ENCODE measurements at regions not wholly inside any gene's neighbourhood (a gene's known extent, or its start where the extent isn't known, plus 50 kb on each side); places are given as distances from the start of the nearest gene placed in this dataset.
"Not testable (repeated sequence)": the region's sequence is repeated elsewhere in the genome, so short reads cannot be mapped to it uniquely, and the experiment has no call there.

DNA sequence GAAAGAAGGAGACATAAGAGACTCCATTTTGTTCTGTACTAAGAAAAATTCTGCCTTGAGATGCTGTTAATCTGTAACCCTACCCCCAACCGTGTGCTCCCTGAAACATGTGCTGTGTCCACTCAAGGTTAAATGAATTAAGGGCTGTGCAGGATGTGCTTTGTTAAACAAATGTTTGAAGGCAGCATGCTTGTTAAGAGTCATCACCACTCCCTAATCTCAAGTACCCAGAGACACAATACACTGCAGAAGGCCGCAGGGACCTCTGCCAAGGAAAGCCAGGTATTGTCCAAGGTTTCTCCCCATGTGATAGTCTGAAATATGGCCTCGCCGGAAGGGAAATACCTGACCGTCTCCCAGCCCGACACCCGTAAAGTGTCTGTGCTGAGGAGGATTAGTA lies 152.4 kb upstream of the NOTCH2NLA start:
- not testable (repeated sequence) for DNase-seq (ENCODE audit: low read depth in 4 of 4, low spot score in 3 of 4)

DNA sequence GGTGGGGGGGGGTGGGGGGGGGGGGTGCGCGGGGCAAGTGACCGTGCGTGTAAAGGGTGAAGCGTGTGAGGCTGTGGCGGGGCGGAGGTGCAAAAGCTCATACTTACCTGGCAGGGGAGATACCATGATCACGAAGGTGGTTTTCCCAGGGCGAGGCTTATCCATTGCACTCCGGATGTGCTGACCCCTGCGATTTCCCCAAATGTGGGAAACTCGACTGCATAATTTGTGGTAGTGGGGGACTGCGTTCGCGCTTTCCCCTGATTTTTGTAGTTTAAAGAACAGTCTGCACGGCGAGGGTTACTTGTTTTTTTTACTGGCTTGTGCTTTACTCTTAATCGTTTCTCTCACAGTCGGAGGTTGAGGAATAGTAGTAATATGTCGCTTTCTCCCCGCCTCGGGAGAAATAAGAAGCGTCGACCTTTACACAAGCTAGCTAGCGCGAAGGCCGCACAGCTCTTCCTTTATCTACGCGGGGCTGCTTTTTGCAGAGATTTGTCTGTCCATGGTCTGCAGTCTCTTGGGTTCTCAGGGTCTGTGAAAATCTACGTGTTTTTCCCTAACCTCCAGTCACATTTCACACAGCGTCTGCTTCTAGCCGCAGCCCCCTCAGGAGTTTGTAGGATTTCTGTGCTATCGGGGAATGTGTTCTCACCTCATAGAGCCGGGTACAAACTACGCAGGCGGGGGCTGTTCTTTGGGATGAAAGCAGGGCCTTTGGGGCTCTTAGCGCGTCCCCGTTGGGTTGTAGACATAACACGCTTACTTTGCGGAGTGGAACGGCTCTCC lies 148.1 kb upstream of the NOTCH2NLA start:
- peak; percentile 74 to 92 (median 78) for DNase-seq (ENCODE audit: low read depth in 4 of 4, low spot score in 3 of 4)

DNA sequence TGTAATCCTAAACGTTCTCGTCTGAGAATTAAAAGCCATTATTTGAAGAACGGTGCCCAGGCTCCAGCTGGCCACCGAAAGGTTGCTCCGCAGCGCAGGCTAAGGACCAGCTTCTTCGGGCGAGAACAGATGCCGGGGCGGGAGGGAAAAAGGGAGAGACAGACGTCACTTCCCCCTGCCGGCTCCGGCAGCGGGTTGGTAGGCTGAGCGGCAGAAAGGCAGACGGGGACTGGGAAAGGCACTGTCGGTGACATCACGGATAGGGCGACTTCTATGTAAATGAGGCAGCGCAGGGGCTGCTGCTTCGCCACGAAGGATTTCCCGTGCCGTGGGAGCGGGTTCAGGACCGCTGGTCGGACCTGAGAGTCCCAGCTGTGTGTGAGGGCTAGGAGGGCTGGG lies 147.5 kb upstream of the NOTCH2NLA start:
- peak in 3 of 4 donors; percentile 50 to 64 (median 57) for DNase-seq (ENCODE audit: low read depth in 4 of 4, low spot score in 3 of 4)

DNA sequence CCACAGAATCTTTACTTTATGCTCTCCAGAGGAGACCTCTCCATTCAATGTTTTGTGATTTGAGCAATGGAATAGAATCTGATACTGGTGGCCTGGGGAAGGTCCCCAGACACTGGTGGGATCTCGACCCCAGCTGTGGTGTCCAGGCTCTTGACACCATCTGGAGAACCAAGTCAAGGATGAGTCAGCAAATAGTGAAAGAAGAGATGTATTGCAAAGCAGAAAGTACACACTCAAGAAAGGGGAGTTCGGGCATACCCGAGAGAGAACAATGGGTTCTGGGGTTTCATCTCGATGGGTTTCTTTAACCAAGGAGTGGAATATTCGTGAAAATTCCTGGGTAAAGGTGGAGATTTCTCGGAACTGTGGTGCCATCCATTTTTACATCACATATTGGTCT lies 146.3 kb upstream of the NOTCH2NLA start:
- not testable (repeated sequence) for DNase-seq (ENCODE audit: low read depth in 4 of 4, low spot score in 3 of 4)

DNA sequence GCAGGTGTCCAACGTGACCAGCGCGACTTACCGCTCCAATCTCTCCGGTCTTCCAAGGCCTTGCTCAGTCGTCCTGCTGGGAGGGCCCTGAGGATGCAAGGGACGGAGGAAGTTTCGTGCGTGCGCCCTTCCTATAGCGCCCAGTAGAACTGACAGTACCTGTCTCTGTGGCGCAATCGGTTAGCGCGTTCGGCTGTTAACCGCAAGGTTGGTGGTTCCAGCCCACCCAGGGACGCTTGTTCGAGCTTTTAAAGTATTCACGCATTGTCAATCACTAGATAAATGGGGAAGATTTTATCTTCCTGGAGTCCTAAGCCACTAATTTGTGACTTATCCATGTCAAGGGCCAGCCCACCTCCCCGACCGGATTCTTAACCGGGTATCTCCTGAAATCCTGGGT lies 141.1 kb upstream of the NOTCH2NLA start:
- not testable (repeated sequence) for DNase-seq (ENCODE audit: low read depth in 4 of 4, low spot score in 3 of 4)

DNA sequence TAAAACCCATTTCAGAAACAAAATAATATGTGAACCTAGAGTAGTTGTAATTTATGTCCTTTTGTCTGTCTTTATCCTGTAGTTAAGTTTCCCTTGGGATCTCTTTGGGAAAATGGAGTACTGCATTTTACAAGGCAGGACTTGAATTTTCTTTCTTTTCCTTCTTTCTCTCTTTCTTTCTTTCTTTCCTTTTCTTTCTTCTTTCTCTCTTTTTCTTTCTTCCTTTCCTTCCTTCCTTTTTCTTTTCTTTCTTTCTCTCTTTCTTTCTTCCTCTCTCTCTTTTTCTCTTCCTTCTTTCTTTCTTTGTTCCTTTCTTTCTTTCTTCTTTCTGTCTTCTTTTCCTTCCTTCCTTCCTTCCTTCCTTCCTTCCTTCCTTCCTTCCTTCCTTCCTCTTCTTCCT lies 126.6 kb upstream of the NOTCH2NLA start:
- not testable (repeated sequence) for DNase-seq (ENCODE audit: low read depth in 4 of 4, low spot score in 3 of 4)

DNA sequence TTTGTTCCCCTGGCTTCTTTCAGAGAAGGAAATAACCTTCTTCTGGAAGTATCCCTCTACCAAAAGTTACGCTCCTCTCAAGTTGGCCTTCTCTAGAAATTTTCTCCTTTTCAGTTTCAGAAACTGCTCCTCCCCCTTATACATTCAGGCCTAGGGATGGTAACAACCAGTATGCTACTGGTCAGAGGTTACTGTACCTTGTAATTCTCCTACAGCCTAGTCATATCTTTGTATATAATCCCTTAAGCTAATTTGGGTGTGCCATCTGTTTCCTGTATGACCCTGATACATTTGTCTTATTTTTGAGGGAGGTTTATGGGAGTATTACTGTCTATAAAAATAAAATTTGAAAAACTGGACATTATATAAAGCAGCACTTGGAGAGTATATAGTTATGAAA lies 98.0 kb upstream of the NOTCH2NLA start:
- not testable (repeated sequence) for DNase-seq (ENCODE audit: low read depth in 4 of 4, low spot score in 3 of 4)

DNA sequence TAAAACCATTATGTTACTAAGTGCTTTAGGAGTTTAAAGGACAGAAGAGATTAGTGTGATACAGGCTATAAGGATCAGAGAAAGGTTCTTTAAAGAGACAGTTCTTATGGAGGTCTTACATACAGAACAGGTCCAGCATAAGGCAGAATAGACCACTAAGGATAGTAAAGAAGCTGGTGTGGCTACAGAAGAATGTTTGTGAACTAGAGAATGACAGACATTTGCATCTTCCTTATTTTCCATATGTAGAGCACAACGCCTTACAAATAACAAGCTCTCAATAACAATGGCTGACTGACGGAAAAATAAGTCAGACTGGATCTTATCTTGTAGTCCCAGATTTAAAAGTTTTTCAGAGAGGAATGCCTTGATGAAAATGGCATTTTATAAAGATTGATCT lies 95.6 kb upstream of the NOTCH2NLA start:
- DNase-seq (ENCODE audit: low read depth in 4 of 4, low spot score in 3 of 4): not testable (repeated sequence)

DNA sequence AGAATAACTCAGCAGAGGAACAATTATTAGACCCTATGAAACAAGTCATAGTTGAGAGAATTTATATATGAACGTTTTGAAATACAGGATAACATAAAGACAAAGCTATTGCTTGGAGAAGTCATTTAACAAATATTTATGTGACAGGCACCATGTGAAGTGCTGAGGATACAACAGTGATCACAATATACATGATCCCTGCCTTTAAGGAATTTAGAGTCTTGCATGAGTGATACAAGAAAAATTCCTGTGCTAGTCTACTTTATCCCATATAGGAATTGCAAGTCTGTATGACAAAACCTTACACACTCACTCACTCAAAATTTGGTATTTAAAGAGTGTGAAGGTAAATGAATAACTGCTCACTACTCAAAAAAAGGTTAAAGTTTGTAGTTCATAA lies 94.5 kb upstream of the NOTCH2NLA start:
- not testable (repeated sequence) for DNase-seq (ENCODE audit: low read depth in 4 of 4, low spot score in 3 of 4)

DNA sequence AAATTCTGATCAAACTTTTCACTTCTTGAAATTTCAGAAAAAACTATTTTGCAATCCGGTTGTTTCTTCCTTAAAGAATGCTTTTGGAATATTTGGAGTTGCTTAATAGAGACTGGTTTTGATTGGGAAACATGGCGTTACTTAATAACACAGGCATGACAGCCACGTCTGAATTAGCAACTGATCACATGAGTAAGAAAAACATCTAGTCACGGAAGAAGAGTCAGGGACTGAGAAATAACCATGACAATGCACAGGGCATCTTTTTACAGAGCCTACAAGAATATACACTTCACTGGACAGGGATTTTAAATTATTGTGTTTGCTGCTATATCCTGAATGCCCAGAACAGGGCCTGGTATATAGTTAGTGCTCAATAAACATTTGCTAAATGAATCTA lies 94.1 kb upstream of the NOTCH2NLA start:
- not testable (repeated sequence) for DNase-seq (ENCODE audit: low read depth in 4 of 4, low spot score in 3 of 4)

DNA sequence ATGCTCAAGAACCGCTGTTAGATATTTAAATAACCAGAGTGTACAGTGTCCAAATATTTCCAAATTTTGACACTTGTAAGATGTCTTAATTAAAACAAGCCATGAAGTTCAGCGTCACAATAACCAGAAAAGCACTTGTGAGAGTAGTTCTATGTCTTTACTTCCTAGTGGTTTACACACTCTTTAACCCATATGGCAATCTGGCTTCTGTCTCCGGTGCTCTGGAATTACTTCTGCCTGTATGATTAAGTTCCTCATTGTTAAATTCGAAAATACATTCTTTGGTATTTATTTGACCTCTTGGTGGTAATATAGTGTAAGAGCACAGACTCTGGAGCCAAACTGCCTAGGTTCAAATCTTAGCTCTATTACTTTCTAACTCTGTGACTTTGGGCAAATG lies 89.9 kb upstream of the NOTCH2NLA start:
- DNase-seq (ENCODE audit: low read depth in 4 of 4, low spot score in 3 of 4): not testable (repeated sequence)

DNA sequence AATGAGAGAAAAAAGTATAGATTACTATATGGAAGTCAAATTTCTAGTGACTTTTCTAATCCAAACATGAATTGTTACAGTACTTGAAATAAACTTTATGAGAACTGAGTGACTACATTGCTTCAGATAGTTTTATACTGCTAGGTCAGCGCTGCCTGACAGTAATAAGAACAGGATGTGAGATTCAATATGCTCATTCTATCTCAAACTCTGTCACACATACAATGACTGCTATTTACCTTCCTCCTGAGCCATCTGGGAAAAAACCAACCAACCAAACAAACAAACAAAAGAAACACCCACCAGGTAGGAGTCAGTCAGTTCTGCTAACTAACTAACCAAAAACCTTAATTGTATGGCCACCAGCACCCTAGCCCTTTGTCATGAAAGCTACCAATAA lies 89.0 kb upstream of the NOTCH2NLA start:
- not testable (repeated sequence) for DNase-seq (ENCODE audit: low read depth in 4 of 4, low spot score in 3 of 4)

DNA sequence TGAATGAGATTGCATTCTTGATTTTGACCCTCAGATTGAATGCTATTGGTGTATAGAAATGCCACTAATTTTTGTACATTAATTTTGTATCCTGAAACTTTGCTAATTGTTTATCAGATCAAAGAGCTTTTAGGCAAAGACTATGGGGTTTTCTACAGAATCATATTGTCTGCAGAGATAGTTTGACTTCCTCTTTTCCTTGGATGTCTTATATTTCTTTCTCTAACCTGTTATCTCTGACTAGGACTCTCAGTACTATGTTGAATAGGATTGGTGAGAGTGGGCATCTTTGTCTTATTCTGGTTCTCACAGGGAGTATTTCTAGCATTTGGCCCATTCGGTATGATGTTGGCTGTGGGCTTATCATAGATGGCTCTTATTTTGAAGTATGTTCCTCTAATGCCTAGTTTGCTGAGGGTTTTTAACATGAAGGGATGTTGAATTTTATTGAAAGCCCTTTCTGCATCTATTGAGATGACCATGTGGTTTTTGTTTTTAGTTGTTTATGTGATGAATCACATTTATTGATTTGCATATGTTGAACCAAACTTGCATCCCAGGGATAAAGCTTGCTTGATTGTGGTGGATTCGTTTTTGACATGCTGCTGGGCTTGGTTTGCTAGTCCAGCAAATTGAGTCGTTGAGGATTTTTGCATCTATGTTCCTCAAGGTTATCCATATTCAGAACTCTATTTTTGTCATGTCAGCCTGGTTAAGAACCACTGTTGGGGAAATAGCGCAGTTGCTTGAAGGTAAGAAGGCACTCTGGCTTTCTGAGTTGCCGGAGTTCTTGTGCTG lies 85.8 kb upstream of the NOTCH2NLA start:
- not testable (repeated sequence) for DNase-seq (ENCODE audit: low read depth in 4 of 4, low spot score in 3 of 4)

DNA sequence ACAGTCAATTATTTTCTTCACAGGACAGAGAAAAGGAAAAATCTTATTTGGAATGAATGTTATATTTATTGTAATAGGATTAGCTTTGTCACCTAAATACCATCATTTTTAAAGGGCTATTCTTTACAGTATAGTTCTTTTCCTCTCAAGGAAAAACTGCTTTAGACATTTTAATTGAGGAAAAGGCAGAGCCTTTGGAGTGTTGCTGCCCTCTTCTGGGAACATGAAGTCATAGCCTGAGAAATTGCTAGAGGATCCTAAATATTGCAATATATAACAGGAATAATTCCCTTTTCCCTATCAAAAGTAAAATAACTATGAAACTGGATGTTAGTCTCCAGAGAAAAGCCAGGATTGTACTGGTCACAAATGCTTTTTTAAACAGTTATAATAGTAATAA lies 81.8 kb upstream of the NOTCH2NLA start:
- DNase-seq (ENCODE audit: low read depth in 4 of 4, low spot score in 3 of 4): not testable (repeated sequence)

DNA sequence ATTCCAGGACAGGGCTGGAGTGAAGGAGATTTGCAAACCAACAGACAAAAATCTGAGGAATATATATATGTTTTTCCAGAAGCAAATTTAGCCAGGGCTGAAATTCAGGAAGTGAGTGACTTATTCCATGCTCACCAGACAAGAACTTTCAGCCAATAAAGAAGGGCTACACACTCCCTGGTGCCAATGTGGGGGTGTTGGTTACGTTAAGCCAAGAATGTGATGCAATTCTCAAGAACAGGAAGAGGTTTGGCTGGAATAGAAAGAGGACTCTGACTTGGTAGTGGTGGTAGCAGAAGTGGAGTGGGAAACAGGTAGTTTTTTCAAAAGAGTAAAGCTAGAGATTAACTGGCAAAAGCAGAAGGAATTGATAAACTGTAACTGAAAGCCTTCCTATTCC lies 80.6 kb upstream of the NOTCH2NLA start:
- not testable (repeated sequence) for DNase-seq (ENCODE audit: low read depth in 4 of 4, low spot score in 3 of 4)

DNA sequence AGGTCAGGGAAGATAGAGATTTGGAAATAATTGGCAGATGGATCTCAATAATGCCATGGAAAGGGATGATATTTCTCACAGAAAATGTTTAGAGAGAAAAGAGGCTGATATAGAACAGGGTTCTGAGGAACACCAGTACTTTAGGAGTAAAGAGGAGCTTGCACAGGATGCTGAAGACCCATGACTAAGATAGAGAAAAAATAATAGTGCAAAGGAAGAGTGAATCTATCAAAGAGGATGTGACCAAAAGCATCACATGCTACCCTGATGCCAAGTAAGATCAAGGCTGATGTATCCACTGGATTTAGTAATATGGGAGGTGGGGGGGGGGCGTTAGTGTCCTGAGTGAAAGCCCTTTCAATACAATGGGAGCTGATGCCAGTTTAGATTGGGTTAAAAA lies 80.1 kb upstream of the NOTCH2NLA start:
- not testable (repeated sequence) for DNase-seq (ENCODE audit: low read depth in 4 of 4, low spot score in 3 of 4)

DNA sequence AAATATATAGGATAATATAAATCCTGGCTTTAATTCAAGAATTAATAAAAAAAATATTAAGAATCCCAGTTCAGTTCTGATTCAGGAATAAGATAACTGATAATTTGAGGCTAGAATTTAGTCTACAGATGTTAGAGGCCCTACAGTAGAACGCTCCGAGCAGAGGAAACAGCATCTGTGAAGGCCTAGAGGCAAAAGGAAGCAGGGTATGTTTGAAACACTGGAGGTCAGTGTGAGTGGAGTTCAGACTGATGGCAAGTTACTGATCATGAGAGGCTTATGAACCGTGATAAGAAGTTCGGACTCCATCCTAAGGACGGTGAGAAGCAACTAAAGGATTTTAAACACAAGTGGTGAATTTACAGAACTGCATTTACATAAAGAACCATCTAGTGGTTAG lies 79.3 kb upstream of the NOTCH2NLA start:
- not testable (repeated sequence) for DNase-seq (ENCODE audit: low read depth in 4 of 4, low spot score in 3 of 4)

DNA sequence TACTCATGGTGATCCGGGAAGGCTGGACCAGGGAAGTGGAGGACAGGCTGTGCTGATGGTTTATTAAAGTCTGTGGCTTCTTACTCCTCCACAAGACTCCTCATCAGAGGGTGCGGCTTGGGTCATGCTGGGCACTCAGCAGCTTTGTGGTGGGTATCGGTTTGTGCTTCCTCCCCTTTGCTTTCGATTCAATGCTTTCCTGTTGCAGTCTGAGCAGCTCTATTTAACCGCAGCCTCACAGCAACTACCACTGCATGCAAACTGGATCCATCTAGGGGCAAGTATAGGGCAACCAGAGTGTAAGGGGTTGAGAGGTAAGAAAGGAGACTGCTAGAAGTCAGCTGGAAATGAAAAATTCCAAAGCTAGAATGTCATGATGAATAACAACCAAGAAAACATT lies 78.8 kb upstream of the NOTCH2NLA start:
- not testable (repeated sequence) for DNase-seq (ENCODE audit: low read depth in 4 of 4, low spot score in 3 of 4)

DNA sequence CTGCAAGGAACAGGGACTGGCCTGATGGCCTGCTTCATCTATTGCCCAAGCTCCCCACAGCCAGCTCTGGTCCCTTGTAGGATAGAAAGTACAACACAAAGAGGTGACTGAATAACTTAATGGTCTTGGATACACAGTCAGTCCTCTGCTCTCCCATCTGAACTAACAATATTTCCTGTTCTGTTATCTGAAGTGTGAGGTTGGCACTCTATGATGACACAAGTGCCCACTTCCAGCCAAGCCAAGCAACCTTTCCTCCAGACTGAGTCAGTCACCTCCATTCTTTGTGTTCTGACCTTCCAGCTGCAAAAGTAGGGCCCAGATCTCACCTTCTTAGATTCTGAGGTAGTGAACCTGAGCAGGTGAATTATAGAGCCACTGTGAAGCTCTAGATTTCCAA lies 77.8 kb upstream of the NOTCH2NLA start:
- not testable (repeated sequence) for DNase-seq (ENCODE audit: low read depth in 4 of 4, low spot score in 3 of 4)

DNA sequence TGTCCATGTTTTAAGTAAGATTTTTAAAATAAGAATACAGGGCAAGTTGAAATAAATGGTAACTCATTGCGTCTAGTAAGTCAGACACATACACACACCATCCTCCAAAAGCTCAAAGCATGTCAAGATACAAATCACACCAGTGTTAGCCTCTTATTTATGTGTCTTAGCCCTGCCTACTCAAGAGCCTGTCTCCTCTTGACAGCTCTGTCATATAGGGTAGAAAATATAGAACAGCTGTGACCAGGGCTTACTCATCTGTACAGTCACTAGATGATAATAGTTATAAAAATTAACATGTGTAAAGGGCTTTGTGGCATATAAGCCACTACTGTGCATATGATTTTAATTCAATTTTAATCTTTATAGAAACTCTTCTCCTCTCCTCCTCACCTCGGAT lies 76.6 kb upstream of the NOTCH2NLA start:
- DNase-seq (ENCODE audit: low read depth in 4 of 4, low spot score in 3 of 4): not testable (repeated sequence)

DNA sequence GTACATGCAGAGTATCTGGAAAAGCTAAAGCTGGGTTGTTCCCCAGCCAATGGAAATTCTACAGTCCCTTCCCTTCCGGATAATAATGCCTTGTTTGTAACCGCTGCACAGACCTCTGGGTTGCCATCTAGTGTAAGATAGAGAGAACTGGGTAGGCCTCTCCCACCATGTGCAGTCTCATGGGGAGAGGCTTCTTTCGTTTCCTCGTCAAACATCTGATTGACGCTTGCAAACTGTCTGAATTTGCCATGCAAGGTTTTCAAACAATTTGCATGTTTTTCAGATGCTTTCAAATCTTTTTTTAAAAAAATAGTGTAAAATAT lies 69.7 kb upstream of the NOTCH2NLA start:
- not testable (repeated sequence) for DNase-seq (ENCODE audit: low read depth in 4 of 4, low spot score in 3 of 4)
